Bronchial epithelial cell (primary cell): ENCODE measurements at regions not wholly inside any gene's neighbourhood (a gene's known extent, or its start where the extent isn't known, plus 50 kb on each side); places are given as distances from the start of the nearest gene placed in this dataset.

Experiments used
- DNase-seq: peaks from one replicate; pipeline ENCODE4 v3.0.0-alpha.2; 2010; ENCODE audit warnings: low read depth
- FAIRE-seq: peaks from 2 replicates; lab custom pipeline; 2011; peaks lifted over from hg19 to GRCh38; lab: Jason Lieb, UNC
- H3K27me3 ChIP-seq: 2 replicates; pipeline ENCODE4 v1.5.1; 2011; ENCODE audit warnings: low read length; ENCODE audit not compliant: control insufficient read depth, insufficient read depth
- H3K36me3 ChIP-seq: 2 replicates; pipeline ENCODE4 v1.5.1; 2011; ENCODE audit warnings: low read length; ENCODE audit not compliant: control insufficient read depth, insufficient read depth
- H3K4me3 ChIP-seq: 2 replicates; pipeline ENCODE4 v1.5.1; 2011; ENCODE audit warnings: mild to moderate bottlenecking, low read depth, low read length, control low read depth
- TF ChIP-seq, protein P1 (sequence below): IDR thresholded peaks from 2 replicates; pipeline ENCODE4 v1.5.1; 2011; ENCODE audit warnings: mild to moderate bottlenecking, moderate library complexity, low read length, control low read depth, inconsistent platforms; ENCODE audit not compliant: insufficient read depth, severe bottlenecking

- no peaks in the 10 kb centered on the region for H3K36me3 ChIP-seq
- TF ChIP-seq, protein P1, sequence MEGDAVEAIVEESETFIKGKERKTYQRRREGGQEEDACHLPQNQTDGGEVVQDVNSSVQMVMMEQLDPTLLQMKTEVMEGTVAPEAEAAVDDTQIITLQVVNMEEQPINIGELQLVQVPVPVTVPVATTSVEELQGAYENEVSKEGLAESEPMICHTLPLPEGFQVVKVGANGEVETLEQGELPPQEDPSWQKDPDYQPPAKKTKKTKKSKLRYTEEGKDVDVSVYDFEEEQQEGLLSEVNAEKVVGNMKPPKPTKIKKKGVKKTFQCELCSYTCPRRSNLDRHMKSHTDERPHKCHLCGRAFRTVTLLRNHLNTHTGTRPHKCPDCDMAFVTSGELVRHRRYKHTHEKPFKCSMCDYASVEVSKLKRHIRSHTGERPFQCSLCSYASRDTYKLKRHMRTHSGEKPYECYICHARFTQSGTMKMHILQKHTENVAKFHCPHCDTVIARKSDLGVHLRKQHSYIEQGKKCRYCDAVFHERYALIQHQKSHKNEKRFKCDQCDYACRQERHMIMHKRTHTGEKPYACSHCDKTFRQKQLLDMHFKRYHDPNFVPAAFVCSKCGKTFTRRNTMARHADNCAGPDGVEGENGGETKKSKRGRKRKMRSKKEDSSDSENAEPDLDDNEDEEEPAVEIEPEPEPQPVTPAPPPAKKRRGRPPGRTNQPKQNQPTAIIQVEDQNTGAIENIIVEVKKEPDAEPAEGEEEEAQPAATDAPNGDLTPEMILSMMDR, result no peak
- DNase-seq (no peak), FAIRE-seq (peak; percentile 85)
- no peak overlapping the region for H3K4me3 ChIP-seq
- H3K27me3 ChIP-seq, result no peaks in the 10 kb centered on the region
These were observed 182.6 kb upstream of the IRS2 start for GRCh38 chr13:109968876-109969577.

DNA sequence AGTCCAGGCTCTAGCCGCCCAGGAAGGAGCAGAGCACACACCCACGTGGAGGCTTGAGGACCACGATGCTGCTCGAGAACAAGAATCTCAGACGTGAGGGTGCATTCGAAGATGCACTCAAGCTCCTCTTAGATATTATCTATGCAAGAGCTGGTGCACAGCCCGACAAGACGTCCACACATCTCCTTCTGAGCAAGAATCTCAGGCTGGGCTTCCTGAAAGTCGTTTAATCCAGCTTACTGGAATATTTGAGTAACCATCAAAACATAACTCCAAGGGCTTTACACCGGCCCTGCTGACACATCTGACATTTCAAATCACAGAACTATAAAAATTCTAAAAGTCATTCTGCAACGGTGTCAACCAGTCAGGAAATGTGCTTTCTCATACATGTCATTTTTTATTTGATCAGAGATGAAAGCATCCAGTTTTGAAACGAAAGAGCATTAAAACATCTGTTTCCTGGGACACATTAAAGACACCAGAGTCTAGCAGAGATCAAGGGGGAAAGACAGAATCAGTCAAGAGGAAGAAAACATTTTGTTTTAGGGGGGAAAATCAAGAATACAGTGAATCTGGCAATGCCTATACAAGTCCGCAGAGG lies 177.7 kb upstream of the IRS2 start:
- DNase-seq, result no peak
- TF ChIP-seq, protein P1, result no peak
- Histone ChIP-seq H3K36me3 (no peaks in the 10 kb centered on the region), H3K4me3 (no peak overlapping the region), H3K27me3 (no peaks in the 10 kb centered on the region)
- FAIRE-seq, result no peak

- no peak for FAIRE-seq
These were observed 177.0 kb upstream of the IRS2 start for GRCh38 chr13:109963384-109963783.

GRCh38 chr13:109959903-109960302 lies 173.5 kb upstream of the IRS2 start:
- FAIRE-seq (no peak), DNase-seq (no peak)
- no peaks in the 10 kb centered on the region for H3K27me3 ChIP-seq
- no peak overlapping the region for H3K4me3 ChIP-seq
- TF ChIP-seq, protein P1, result no peak
- no peaks in the 10 kb centered on the region for H3K36me3 ChIP-seq

More at GRCh38 chr13:109963384-109963783, 177.0 kb upstream of the IRS2 start:
- H3K36me3 ChIP-seq, result no peaks in the 10 kb centered on the region
- TF ChIP-seq, protein P1, result no peak
- no peaks in the 10 kb centered on the region for H3K27me3 ChIP-seq
- no peak overlapping the region for H3K4me3 ChIP-seq
- no peak for DNase-seq

GRCh38 chr13:109957875-109958274 lies 171.5 kb upstream of the IRS2 start:
- Histone ChIP-seq H3K4me3 (no peak overlapping the region), H3K36me3 (no peaks in the 10 kb centered on the region), H3K27me3 (no peaks in the 10 kb centered on the region)
- TF ChIP-seq, protein P1, result no peak
- DNase-seq (no peak), FAIRE-seq (peak; percentile 7)

- no peak for FAIRE-seq
- TF ChIP-seq, protein P1, result no peak
- Histone ChIP-seq H3K4me3 (no peak overlapping the region), H3K27me3 (no peaks in the 10 kb centered on the region), H3K36me3 (no peaks in the 10 kb centered on the region)
- no peak for DNase-seq
These were observed 169.2 kb upstream of the IRS2 start for GRCh38 chr13:109955598-109955997.
